ENCODE measurements at regions not wholly inside any gene's neighbourhood (a gene's known extent, or its start where the extent isn't known, plus 50 kb on each side); places are given as distances from the start of the nearest gene placed in this dataset.

DNA sequence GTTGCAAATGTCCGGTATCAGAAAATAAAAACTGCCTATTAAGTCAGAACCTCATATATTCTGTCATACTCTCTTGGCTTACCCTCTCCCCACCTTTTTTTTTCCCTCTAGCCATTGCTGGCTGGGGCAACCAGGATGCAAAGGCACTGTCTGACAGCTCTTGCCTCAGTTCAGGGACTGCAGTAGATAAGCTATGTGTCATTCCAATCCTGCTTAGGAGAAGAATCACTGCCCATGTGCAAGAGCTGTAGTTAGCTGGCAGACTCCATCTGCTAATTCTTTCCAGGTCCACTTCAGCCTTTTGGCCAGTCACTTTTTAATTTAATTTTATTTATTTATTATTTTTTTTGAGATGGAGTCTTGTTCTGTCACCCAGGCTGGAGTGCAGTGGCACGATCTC, 895.6 kb upstream of the SLC10A2 start:
- H4K8ac ChIP-seq (ENCODE audit: extremely low read depth, insufficient read depth, low read length) = no peak overlapping the region
- no peak for DNase-seq (ENCODE audit: low read depth in 1 of 2, low spot score in 2 of 2)
- H3K79me2 ChIP-seq (ENCODE audit: control insufficient read depth in 1 of 2, insufficient read depth in 2 of 2, low read length in 2 of 2) = no peaks in the 10 kb centered on the region
- H2BK120ac ChIP-seq (replicated peaks; ENCODE audit: low read depth, low read length) = no peak overlapping the region
- no peak overlapping the region for H3K4ac ChIP-seq (replicated peaks; ENCODE audit: insufficient read length, low read depth, low read length)
- H3K23ac ChIP-seq (ENCODE audit: insufficient read length) = no peak overlapping the region
- no peak overlapping the region for H3K18ac ChIP-seq (ENCODE audit: extremely low read depth, low read length)
- H3K9me3 ChIP-seq (ENCODE audit: insufficient read depth in 2 of 2, low read depth in 1 of 2, low read length in 1 of 2) = no peaks in the 10 kb centered on the region
- CTCF ChIA-PET (ENCODE audit: partially characterized antibody) = no interaction called here
- H3K27ac ChIP-seq (ENCODE audit: low read depth, low read length) = no peak overlapping the region
- no peak overlapping the region for H4K91ac ChIP-seq (replicated peaks; ENCODE audit: insufficient read length, low read length)
- H3K4me3 ChIP-seq (ENCODE audit: extremely low read depth in 1 of 4, insufficient read depth in 2 of 4, low read depth in 3 of 4, low read length in 4 of 4) = no peak overlapping the region
- H3K27me3 ChIP-seq (replicated peaks in 1 of 4; ENCODE audit: control insufficient read depth in 3 of 4, extremely low read depth in 1 of 4, insufficient read depth in 3 of 4, low read length in 3 of 4) = peaks cover 0 to 1% (median 0%) of the 10 kb centered on the region in 4 experiments; a peak in 1 of 7 replicates
- H2BK20ac ChIP-seq (ENCODE audit: low read length) = no peak overlapping the region
- POLR2A ChIA-PET (ENCODE audit: partially characterized antibody) = no interaction called here
- H2BK5ac ChIP-seq (ENCODE audit: low read depth, low read length) = no peak overlapping the region
- no peaks in the 10 kb centered on the region for H3K4me1 ChIP-seq (replicated peaks in 1 of 4; ENCODE audit: control insufficient read depth in 3 of 4, insufficient read depth in 4 of 4, low read length in 3 of 4)
- H4K20me1 ChIP-seq (replicated peaks in 1 of 2; ENCODE audit: control insufficient read depth in 1 of 2, insufficient read depth in 2 of 2, low read length in 2 of 2) = no peaks in the 10 kb centered on the region
- WGBS, 2 experiments (ENCODE audit: extremely low coverage in 1 of 2, insufficient coverage in 1 of 2, insufficient read length in 1 of 2, insufficient replicate concordance in 2 of 2, low coverage in 1 of 2, low lambda C conversion rate in 2 of 2, missing lambda C conversion rate in 1 of 2) = 88% methylated on average over 2 of the region's 2 CpGs; no CpG with 5 or more reads in 1 of the 2 experiments
- TF ChIP-seq RFX5 (IDR thresholded peaks at IDR 0.05; ENCODE audit: borderline replicate concordance, low read depth, low read length) = no peak
- TF ChIP-seq CHD2 (IDR thresholded peaks at IDR 0.05; ENCODE audit: low read length) = no peak
- TF ChIP-seq, protein P1, sequence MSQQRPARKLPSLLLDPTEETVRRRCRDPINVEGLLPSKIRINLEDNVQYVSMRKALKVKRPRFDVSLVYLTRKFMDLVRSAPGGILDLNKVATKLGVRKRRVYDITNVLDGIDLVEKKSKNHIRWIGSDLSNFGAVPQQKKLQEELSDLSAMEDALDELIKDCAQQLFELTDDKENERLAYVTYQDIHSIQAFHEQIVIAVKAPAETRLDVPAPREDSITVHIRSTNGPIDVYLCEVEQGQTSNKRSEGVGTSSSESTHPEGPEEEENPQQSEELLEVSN (IDR thresholded peaks at IDR 0.05) = no peak
- no peak for TF ChIP-seq SP2 (IDR thresholded peaks at IDR 0.05; ENCODE audit: low read length)
- TF ChIP-seq ASH2L (IDR thresholded peaks at IDR 0.05; ENCODE audit: low read length) = no peak
- no peak for TF ChIP-seq BRCA1 (IDR thresholded peaks at IDR 0.05; ENCODE audit: low read depth, low read length)
- no peak for TF ChIP-seq SUZ12 (IDR thresholded peaks at IDR 0.05; ENCODE audit: low read length)
- TF ChIP-seq TAF7 (optimal IDR thresholded peaks at IDR 0.05; ENCODE audit: borderline replicate concordance, low read depth, low read length) = no peak
- no peak for FAIRE-seq
- H2AFZ ChIP-seq (ENCODE audit: low read length) = no peak overlapping the region
- no peak overlapping the region for H2BK15ac ChIP-seq (ENCODE audit: low read length)
- no peaks in the 10 kb centered on the region for H3K23me2 ChIP-seq (ENCODE audit: low read depth, low read length)
- H3K36me3 ChIP-seq (ENCODE audit: control insufficient read depth in 2 of 4, insufficient read depth in 4 of 4, low read length in 3 of 4) = no peaks in the 10 kb centered on the region
- no peak overlapping the region for H3K56ac ChIP-seq (replicated peaks; ENCODE audit: insufficient read length, low read depth, low read length)
- no peak overlapping the region for H3K9ac ChIP-seq (replicated peaks in 1 of 4; ENCODE audit: extremely low read depth in 1 of 4, low read depth in 3 of 4, low read length in 3 of 4)
- H3K14ac ChIP-seq (ENCODE audit: insufficient read length) = no peak overlapping the region
- no peak overlapping the region for H2BK12ac ChIP-seq (ENCODE audit: low read depth, low read length)
- H2AK5ac ChIP-seq (ENCODE audit: low read depth, low read length) = no peak overlapping the region
- no peaks in the 10 kb centered on the region for H3K79me1 ChIP-seq (ENCODE audit: low read depth, low read length)
- H4K5ac ChIP-seq (ENCODE audit: insufficient read length, low read depth, low read length) = no peak overlapping the region
- no peak overlapping the region for H3K4me2 ChIP-seq (ENCODE audit: insufficient read depth in 1 of 2, low read depth in 2 of 2, low read length in 2 of 2)
